ENCODE measurements at regions not wholly inside any gene's neighbourhood (a gene's known extent, or its start where the extent isn't known, plus 50 kb on each side); places are given as distances from the start of the nearest gene placed in this dataset.
"Not testable (repeated sequence)": the region's sequence is repeated elsewhere in the genome, so short reads cannot be mapped to it uniquely, and the experiment has no call there.

DNA sequence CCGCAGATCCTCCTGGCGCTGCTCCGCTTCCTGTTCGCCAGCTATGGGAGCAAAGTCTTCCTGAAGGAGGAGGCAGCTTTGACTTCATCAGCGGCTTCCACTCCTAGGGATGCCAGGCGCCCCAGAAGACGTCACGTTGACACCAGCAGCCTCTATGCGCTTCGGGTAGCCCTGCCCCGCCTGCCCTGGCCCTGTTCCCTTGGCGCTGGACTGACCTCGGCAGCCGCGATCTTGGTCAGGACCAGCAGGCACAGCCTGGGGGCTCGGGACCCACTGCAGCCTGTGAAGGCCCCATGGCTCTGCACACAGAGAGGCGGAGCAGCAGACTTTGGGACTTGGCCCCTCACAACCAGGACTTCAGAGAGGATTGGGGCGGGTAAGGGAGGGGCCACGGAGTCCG lies 957.8 kb downstream of the RPIA start:
- H2BK15ac ChIP-seq (ENCODE audit: low read length); H3K79me2 ChIP-seq (ENCODE audit: control insufficient read depth in 1 of 2, insufficient read depth in 2 of 2, low read length in 2 of 2); CTCF ChIA-PET (ENCODE audit: partially characterized antibody); H3K36me3 ChIP-seq (ENCODE audit: control insufficient read depth in 2 of 4, insufficient read depth in 4 of 4, low read length in 3 of 4); H3K23ac ChIP-seq (ENCODE audit: insufficient read length); H3K27me3 ChIP-seq (replicated peaks in 1 of 4; ENCODE audit: control insufficient read depth in 3 of 4, extremely low read depth in 1 of 4, insufficient read depth in 3 of 4, low read length in 3 of 4); H2BK120ac ChIP-seq (replicated peaks; ENCODE audit: low read depth, low read length); H3K14ac ChIP-seq (ENCODE audit: insufficient read length); H4K5ac ChIP-seq (ENCODE audit: insufficient read length, low read depth, low read length); H3K4me3 ChIP-seq (ENCODE audit: extremely low read depth in 1 of 4, insufficient read depth in 2 of 4, low read depth in 3 of 4, low read length in 4 of 4); H3K18ac ChIP-seq (ENCODE audit: extremely low read depth, low read length); H3K9ac ChIP-seq (replicated peaks in 1 of 4; ENCODE audit: extremely low read depth in 1 of 4, low read depth in 3 of 4, low read length in 3 of 4); H4K91ac ChIP-seq (replicated peaks; ENCODE audit: insufficient read length, low read length); POLR2A ChIA-PET (ENCODE audit: partially characterized antibody); DNase-seq (ENCODE audit: low read depth in 1 of 2, low spot score in 2 of 2); H3K23me2 ChIP-seq (ENCODE audit: low read depth, low read length); H2AFZ ChIP-seq (ENCODE audit: low read length); H3K4me2 ChIP-seq (ENCODE audit: insufficient read depth in 1 of 2, low read depth in 2 of 2, low read length in 2 of 2); H4K8ac ChIP-seq (ENCODE audit: extremely low read depth, insufficient read depth, low read length); H3K27ac ChIP-seq (ENCODE audit: low read depth, low read length); H2BK5ac ChIP-seq (ENCODE audit: low read depth, low read length); H3K4ac ChIP-seq (replicated peaks; ENCODE audit: insufficient read length, low read depth, low read length); H3K56ac ChIP-seq (replicated peaks; ENCODE audit: insufficient read length, low read depth, low read length); H3K79me1 ChIP-seq (ENCODE audit: low read depth, low read length); H2AK5ac ChIP-seq (ENCODE audit: low read depth, low read length); FAIRE-seq; H2BK12ac ChIP-seq (ENCODE audit: low read depth, low read length); H2BK20ac ChIP-seq (ENCODE audit: low read length); H4K20me1 ChIP-seq (replicated peaks in 1 of 2; ENCODE audit: control insufficient read depth in 1 of 2, insufficient read depth in 2 of 2, low read length in 2 of 2); H3K4me1 ChIP-seq (replicated peaks in 1 of 4; ENCODE audit: control insufficient read depth in 3 of 4, insufficient read depth in 4 of 4, low read length in 3 of 4): not testable (repeated sequence)
- peaks cover 4 to 10% of the 10 kb centered on the region in 2 experiments; a peak in 3 of 4 replicates for H3K9me3 ChIP-seq (ENCODE audit: insufficient read depth in 2 of 2, low read depth in 1 of 2, low read length in 1 of 2)
- WGBS, 2 experiments (ENCODE audit: extremely low coverage in 1 of 2, insufficient coverage in 1 of 2, insufficient read length in 1 of 2, insufficient replicate concordance in 2 of 2, low coverage in 1 of 2, low lambda C conversion rate in 2 of 2, missing lambda C conversion rate in 1 of 2), result no CpG with 5 or more reads among the region's 20 CpGs

DNA sequence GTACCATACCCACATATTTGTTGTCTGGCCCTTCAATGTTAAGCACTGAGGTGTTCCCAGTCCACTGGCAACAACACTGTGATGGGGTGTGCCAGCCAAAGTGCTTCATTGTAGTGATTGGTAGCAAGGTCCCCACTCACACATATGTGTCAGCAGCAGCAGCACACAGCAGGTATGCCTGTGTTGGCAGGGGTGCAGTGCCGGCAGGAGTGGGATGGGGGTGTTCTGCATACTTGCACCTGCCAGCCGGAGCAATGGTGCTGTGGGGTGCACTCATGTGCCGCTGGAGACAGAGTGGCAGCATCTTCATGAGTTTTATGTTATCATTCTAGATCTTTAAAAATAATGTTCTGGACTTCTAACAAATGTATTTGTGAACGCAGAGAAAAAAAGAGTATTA lies 987.8 kb downstream of the RPIA start:
- H2BK5ac ChIP-seq (ENCODE audit: low read depth, low read length); FAIRE-seq; H3K27me3 ChIP-seq (replicated peaks in 1 of 4; ENCODE audit: control insufficient read depth in 3 of 4, extremely low read depth in 1 of 4, insufficient read depth in 3 of 4, low read length in 3 of 4); H4K5ac ChIP-seq (ENCODE audit: insufficient read length, low read depth, low read length); H3K4me2 ChIP-seq (ENCODE audit: insufficient read depth in 1 of 2, low read depth in 2 of 2, low read length in 2 of 2); H4K91ac ChIP-seq (replicated peaks; ENCODE audit: insufficient read length, low read length); H3K4me1 ChIP-seq (replicated peaks in 1 of 4; ENCODE audit: control insufficient read depth in 3 of 4, insufficient read depth in 4 of 4, low read length in 3 of 4); CTCF ChIA-PET (ENCODE audit: partially characterized antibody); H3K79me2 ChIP-seq (ENCODE audit: control insufficient read depth in 1 of 2, insufficient read depth in 2 of 2, low read length in 2 of 2); H3K27ac ChIP-seq (ENCODE audit: low read depth, low read length); H2AFZ ChIP-seq (ENCODE audit: low read length); H3K23me2 ChIP-seq (ENCODE audit: low read depth, low read length); H3K14ac ChIP-seq (ENCODE audit: insufficient read length); H3K36me3 ChIP-seq (ENCODE audit: control insufficient read depth in 2 of 4, insufficient read depth in 4 of 4, low read length in 3 of 4); H2BK15ac ChIP-seq (ENCODE audit: low read length); H3K4ac ChIP-seq (replicated peaks; ENCODE audit: insufficient read length, low read depth, low read length); H2AK5ac ChIP-seq (ENCODE audit: low read depth, low read length); H3K79me1 ChIP-seq (ENCODE audit: low read depth, low read length); H3K56ac ChIP-seq (replicated peaks; ENCODE audit: insufficient read length, low read depth, low read length); H2BK120ac ChIP-seq (replicated peaks; ENCODE audit: low read depth, low read length); DNase-seq (ENCODE audit: low read depth in 1 of 2, low spot score in 2 of 2); H2BK20ac ChIP-seq (ENCODE audit: low read length); H3K23ac ChIP-seq (ENCODE audit: insufficient read length); H3K9ac ChIP-seq (replicated peaks in 1 of 4; ENCODE audit: extremely low read depth in 1 of 4, low read depth in 3 of 4, low read length in 3 of 4); H3K4me3 ChIP-seq (ENCODE audit: extremely low read depth in 1 of 4, insufficient read depth in 2 of 4, low read depth in 3 of 4, low read length in 4 of 4); H3K18ac ChIP-seq (ENCODE audit: extremely low read depth, low read length); H4K8ac ChIP-seq (ENCODE audit: extremely low read depth, insufficient read depth, low read length); POLR2A ChIA-PET (ENCODE audit: partially characterized antibody); H4K20me1 ChIP-seq (replicated peaks in 1 of 2; ENCODE audit: control insufficient read depth in 1 of 2, insufficient read depth in 2 of 2, low read length in 2 of 2); H2BK12ac ChIP-seq (ENCODE audit: low read depth, low read length): not testable (repeated sequence)
- peaks cover 39 to 63% of the 10 kb centered on the region in 2 experiments for H3K9me3 ChIP-seq (ENCODE audit: insufficient read depth in 2 of 2, low read depth in 1 of 2, low read length in 1 of 2)
- 90% methylated on average over 4 of the region's 4 CpGs; no CpG with 5 or more reads in 1 of the 2 experiments for WGBS, 2 experiments (ENCODE audit: extremely low coverage in 1 of 2, insufficient coverage in 1 of 2, insufficient read length in 1 of 2, insufficient replicate concordance in 2 of 2, low coverage in 1 of 2, low lambda C conversion rate in 2 of 2, missing lambda C conversion rate in 1 of 2)
